ENCODE measurements at regions not wholly inside any gene's neighbourhood (a gene's known extent, or its start where the extent isn't known, plus 50 kb on each side); places are given as distances from the start of the nearest gene placed in this dataset.

DNA sequence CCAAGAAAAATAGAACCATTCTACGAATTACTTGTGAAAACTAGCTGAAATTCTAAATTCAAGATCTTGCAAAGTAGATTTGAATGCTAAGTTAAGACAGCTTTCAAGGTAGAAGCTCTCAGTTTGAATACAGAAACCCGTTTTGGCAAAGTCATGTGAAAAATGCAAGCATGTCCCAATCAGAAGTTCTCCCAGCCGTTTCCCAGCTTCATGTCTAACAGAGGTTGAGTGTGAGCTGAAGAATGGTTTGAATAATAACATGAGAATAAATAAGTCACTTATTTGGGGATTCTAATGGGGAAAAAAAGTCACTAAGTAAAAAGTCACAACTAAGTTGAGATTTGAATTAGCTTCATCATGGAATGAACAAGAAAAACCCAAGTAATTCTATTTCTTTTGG is 152.5 kb upstream of the MAP3K1 start:
- Histone ChIP-seq H3K4me1 (no peaks in the 10 kb centered on the region), H3K27me3 (no peaks in the 10 kb centered on the region), H3K9me3 (no peaks in the 10 kb centered on the region), H3K4me3 (no peak overlapping the region), H3K36me3 (no peaks in the 10 kb centered on the region), H3K27ac (no peak overlapping the region)
- DNase-seq (no peak), ATAC-seq (no peak)
- intact Hi-C loops (cut with DNase I; ENCODE audit: low total_unique reads) (no loop called here), in situ Hi-C loops (cut with MboI; ENCODE audit: low sequenced_read_pairs in 4 of 4) (no loop called here)
- TF ChIP-seq, protein P1, sequence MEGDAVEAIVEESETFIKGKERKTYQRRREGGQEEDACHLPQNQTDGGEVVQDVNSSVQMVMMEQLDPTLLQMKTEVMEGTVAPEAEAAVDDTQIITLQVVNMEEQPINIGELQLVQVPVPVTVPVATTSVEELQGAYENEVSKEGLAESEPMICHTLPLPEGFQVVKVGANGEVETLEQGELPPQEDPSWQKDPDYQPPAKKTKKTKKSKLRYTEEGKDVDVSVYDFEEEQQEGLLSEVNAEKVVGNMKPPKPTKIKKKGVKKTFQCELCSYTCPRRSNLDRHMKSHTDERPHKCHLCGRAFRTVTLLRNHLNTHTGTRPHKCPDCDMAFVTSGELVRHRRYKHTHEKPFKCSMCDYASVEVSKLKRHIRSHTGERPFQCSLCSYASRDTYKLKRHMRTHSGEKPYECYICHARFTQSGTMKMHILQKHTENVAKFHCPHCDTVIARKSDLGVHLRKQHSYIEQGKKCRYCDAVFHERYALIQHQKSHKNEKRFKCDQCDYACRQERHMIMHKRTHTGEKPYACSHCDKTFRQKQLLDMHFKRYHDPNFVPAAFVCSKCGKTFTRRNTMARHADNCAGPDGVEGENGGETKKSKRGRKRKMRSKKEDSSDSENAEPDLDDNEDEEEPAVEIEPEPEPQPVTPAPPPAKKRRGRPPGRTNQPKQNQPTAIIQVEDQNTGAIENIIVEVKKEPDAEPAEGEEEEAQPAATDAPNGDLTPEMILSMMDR (IDR thresholded peaks at IDR 0.05 in 4 of 5, conservative IDR thresholded peaks at IDR 0.05 in 1 of 5), result no peak
- no peak for TF ChIP-seq POLR2A (IDR thresholded peaks at IDR 0.05)

DNA sequence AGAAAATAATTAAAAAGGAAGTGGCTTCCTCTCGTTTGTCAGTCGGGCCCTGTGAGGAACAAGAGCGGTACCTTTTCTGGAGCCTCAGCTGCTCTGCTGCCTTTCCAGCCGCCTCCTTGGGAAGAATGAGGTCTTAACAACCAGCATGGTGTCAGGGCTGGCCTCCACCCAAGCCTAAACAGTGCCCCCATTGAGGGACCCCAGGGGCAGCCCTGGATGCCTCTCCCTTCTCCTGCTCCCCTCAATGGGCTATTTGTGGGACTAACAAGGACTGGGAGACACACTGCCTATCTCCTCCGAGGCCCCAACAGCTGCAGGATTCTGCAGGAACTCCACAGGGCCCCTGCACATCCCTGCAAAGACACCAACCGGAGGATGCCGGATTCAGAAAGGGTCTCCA is 155.4 kb upstream of the MAP3K1 start:
- DNase-seq (no peak), ATAC-seq (no peak)
- Histone ChIP-seq H3K27ac (no peak overlapping the region), H3K9me3 (no peaks in the 10 kb centered on the region), H3K4me1 (no peaks in the 10 kb centered on the region), H3K36me3 (no peaks in the 10 kb centered on the region), H3K4me3 (no peak overlapping the region), H3K27me3 (no peaks in the 10 kb centered on the region)
- in situ Hi-C loops (cut with MboI; ENCODE audit: low sequenced_read_pairs in 4 of 4), result no loop called here
- intact Hi-C loops (cut with DNase I; ENCODE audit: low total_unique reads), result no loop called here
- TF ChIP-seq POLR2A (IDR thresholded peaks at IDR 0.05), result no peak
- TF ChIP-seq, protein P1 (IDR thresholded peaks at IDR 0.05 in 4 of 5, conservative IDR thresholded peaks at IDR 0.05 in 1 of 5), result no peak

DNA sequence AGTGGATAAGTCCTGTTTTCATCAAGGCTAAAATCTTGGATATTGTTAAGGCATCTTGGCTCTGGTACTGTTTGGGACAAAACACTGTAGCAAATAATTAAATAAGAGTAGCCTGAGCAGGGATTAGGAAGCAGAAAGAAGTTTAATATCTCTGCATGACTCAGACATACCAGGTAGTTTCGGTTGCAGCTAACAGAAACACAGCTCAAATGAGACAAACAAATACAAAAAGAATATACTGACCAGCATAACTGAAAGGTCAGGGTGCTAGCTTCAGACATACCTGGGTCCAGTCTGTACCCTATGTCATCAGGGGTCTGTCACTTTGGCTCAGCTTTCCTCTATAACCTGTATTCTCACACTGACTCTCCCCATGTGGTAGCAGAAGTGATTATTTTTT is 156.4 kb upstream of the MAP3K1 start:
- Histone ChIP-seq H3K27me3 (no peaks in the 10 kb centered on the region), H3K27ac (no peak overlapping the region), H3K4me1 (no peaks in the 10 kb centered on the region), H3K36me3 (no peaks in the 10 kb centered on the region), H3K9me3 (no peaks in the 10 kb centered on the region), H3K4me3 (no peak overlapping the region)
- intact Hi-C loops (cut with DNase I; ENCODE audit: low total_unique reads) (no loop called here), in situ Hi-C loops (cut with MboI; ENCODE audit: low sequenced_read_pairs in 4 of 4) (no loop called here)
- no peak for ATAC-seq
- no peak for DNase-seq
- TF ChIP-seq, protein P1 (IDR thresholded peaks at IDR 0.05 in 4 of 5, conservative IDR thresholded peaks at IDR 0.05 in 1 of 5), result no peak
- no peak for TF ChIP-seq POLR2A (IDR thresholded peaks at IDR 0.05)

DNA sequence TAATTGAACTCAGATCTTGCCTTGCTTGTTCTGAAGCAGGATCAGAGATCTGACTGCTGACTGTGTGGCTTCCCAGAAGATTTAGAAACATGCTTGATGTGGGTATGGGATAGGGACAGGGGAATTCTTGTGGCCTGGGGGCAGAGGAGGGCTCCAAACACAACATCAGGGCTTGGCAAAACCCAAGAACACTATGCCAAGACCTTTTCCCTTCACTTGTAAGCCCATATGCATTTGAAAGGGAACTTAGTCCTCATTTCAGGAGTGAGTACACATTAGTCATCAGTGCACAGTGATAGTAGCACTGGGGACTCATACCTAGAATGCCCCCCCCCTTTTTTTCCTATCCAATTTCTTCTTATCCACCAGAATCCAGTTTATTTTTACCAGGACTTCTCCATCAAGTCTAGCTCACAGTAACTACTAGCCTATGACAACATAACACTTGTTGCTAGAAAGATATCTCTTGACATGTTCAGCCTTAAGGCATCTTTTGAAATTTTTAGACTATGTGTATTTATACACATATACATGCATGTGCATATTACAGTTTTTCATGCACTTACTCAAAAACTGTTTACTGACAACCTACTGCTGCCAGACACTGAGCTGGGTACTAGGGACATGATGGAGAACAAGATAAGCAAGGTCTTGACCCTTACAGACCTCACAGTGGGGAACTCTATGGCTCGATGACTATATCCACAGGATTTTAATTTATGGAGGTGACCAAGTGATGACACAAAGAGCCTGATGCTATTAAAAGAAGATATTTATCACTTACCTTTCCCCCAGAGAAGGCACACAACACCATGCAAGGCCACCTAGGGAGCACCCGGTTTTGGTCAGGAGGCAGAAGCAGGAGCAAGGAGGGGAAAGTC is 158.3 kb upstream of the MAP3K1 start:
- in situ Hi-C loops (cut with MboI; ENCODE audit: low sequenced_read_pairs in 4 of 4), result no loop called here

More for the DNA sequence above, 158.3 kb upstream of the MAP3K1 start:
- intact Hi-C loops (cut with DNase I; ENCODE audit: low total_unique reads), result no loop called here
- DNase-seq, result no peak
- Histone ChIP-seq H3K27ac (no peak overlapping the region), H3K4me3 (no peak overlapping the region), H3K9me3 (no peaks in the 10 kb centered on the region), H3K36me3 (no peaks in the 10 kb centered on the region), H3K27me3 (no peaks in the 10 kb centered on the region), H3K4me1 (no peaks in the 10 kb centered on the region)
- no peak for ATAC-seq
- TF ChIP-seq, protein P1 (IDR thresholded peaks at IDR 0.05 in 4 of 5, conservative IDR thresholded peaks at IDR 0.05 in 1 of 5), result no peak
- TF ChIP-seq POLR2A (IDR thresholded peaks at IDR 0.05), result no peak

Measured in gastrocnemius medialis (tissue), 4 donors.